ENCODE measurements at regions not wholly inside any gene's neighbourhood (a gene's known extent, or its start where the extent isn't known, plus 50 kb on each side); places are given as distances from the start of the nearest gene placed in this dataset.

DNA sequence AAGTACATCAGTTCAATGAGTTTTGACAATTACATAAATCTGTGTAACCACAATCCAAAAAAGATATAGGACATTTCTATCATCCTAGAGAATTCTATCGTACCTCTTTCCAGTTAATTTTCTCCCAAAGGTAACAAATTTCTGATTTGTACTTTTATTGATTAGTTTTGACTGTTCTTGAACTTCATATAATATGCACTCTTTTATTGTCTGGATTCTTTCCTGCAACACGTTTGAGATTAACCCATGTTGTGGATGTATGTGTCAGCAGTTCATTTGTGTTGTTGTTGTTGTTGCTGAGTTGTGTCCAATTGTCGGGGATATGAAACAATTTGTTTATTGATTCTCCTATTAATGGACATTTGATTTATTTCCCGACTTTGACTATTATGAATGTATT is 145.9 kb upstream of the WDR11 start:
- Histone ChIP-seq H3K79me2 (ENCODE audit: control insufficient read depth, low read length) (no peaks in the 10 kb centered on the region), H3K9me3 (ENCODE audit: control insufficient read depth, insufficient read depth, low read length) (no peaks in the 10 kb centered on the region), H3K36me3 (ENCODE audit: control insufficient read depth, low read length) (no peaks in the 10 kb centered on the region), H3K4me1 (ENCODE audit: control insufficient read depth, low read length) (no peaks in the 10 kb centered on the region), H3K4me2 (ENCODE audit: low read length) (no peak overlapping the region), H4K20me1 (ENCODE audit: control insufficient read depth, insufficient read depth, low read depth, low read length) (no peaks in the 10 kb centered on the region), H3K4me3 (ENCODE audit: low read length) (no peak overlapping the region), H3K27me3 (ENCODE audit: control insufficient read depth, low read length) (no peaks in the 10 kb centered on the region), H3F3A (ENCODE audit: control insufficient read depth, insufficient read depth) (no peaks in the 10 kb centered on the region), H3K9me2 (replicated peaks; ENCODE audit: control insufficient read depth, low read length) (no peaks in the 10 kb centered on the region), H3K27ac (ENCODE audit: low read depth, low read length) (no peak overlapping the region)
- no peak for TF ChIP-seq EZH2phosphoT487 (IDR thresholded peaks at IDR 0.05; ENCODE audit: borderline replicate concordance, low read length)
- TF ChIP-seq, protein P1, sequence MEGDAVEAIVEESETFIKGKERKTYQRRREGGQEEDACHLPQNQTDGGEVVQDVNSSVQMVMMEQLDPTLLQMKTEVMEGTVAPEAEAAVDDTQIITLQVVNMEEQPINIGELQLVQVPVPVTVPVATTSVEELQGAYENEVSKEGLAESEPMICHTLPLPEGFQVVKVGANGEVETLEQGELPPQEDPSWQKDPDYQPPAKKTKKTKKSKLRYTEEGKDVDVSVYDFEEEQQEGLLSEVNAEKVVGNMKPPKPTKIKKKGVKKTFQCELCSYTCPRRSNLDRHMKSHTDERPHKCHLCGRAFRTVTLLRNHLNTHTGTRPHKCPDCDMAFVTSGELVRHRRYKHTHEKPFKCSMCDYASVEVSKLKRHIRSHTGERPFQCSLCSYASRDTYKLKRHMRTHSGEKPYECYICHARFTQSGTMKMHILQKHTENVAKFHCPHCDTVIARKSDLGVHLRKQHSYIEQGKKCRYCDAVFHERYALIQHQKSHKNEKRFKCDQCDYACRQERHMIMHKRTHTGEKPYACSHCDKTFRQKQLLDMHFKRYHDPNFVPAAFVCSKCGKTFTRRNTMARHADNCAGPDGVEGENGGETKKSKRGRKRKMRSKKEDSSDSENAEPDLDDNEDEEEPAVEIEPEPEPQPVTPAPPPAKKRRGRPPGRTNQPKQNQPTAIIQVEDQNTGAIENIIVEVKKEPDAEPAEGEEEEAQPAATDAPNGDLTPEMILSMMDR (IDR thresholded peaks at IDR 0.05; ENCODE audit: low read depth, low read length, poor library complexity, severe bottlenecking), result no peak

DNA sequence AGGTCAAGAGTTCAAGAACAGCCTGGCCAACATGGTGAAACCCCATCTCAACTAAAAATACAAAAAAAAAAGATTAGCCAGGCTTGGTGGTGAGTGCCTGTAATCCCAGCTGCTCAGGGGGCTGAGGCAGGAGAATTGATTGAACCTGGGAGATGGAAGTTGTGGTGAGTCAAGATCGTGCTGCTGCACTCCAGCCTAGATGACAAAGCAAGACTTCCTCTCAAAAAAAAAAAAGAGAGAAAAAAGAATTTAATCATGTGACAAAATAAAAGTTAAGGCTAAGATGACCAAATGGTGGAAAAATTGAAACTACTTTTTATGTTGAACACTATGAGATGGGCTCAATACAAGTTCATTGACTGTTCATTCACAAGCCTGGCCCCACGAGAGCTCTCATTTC is 141.1 kb upstream of the WDR11 start:
- no peaks in the 10 kb centered on the region for H3K9me2 ChIP-seq (replicated peaks; ENCODE audit: control insufficient read depth, low read length)
- H3K27ac ChIP-seq (ENCODE audit: low read depth, low read length), result no peak overlapping the region
- no peaks in the 10 kb centered on the region for H3K9me3 ChIP-seq (ENCODE audit: control insufficient read depth, insufficient read depth, low read length)
- no peaks in the 10 kb centered on the region for H3F3A ChIP-seq (ENCODE audit: control insufficient read depth, insufficient read depth)
- H3K4me2 ChIP-seq (ENCODE audit: low read length), result no peak overlapping the region
- H3K36me3 ChIP-seq (ENCODE audit: control insufficient read depth, low read length), result no peaks in the 10 kb centered on the region
- no peaks in the 10 kb centered on the region for H3K27me3 ChIP-seq (ENCODE audit: control insufficient read depth, low read length)
- H3K4me3 ChIP-seq (ENCODE audit: low read length), result no peak overlapping the region
- H3K79me2 ChIP-seq (ENCODE audit: control insufficient read depth, low read length), result no peaks in the 10 kb centered on the region
- H3K4me1 ChIP-seq (ENCODE audit: control insufficient read depth, low read length), result no peaks in the 10 kb centered on the region
- H4K20me1 ChIP-seq (ENCODE audit: control insufficient read depth, insufficient read depth, low read depth, low read length), result no peaks in the 10 kb centered on the region
- no peak for TF ChIP-seq EZH2phosphoT487 (IDR thresholded peaks at IDR 0.05; ENCODE audit: borderline replicate concordance, low read length)
- TF ChIP-seq, protein P1 (IDR thresholded peaks at IDR 0.05; ENCODE audit: low read depth, low read length, poor library complexity, severe bottlenecking), result no peak

DNA sequence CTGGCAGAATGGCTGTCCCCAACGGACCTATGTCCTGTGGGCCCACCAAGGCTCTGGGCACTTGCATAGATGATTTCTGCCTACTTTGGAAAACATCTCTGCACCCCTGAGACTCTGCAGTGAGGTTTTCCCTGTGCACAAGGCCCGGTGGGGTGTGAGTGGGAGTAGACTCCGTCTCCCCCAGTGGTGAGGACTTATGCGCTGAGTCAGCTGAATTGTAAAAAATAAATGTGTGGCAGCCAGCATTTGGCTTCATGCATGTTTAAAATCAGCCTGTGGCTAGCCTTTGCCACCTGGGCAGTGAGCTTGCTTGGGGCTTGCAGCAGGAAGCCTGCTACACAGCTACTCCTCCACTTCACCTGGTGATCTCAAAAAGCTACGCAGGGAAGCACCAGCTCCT is 139.3 kb upstream of the WDR11 start:
- Histone ChIP-seq H3K9me3 (ENCODE audit: control insufficient read depth, insufficient read depth, low read length) (no peaks in the 10 kb centered on the region), H4K20me1 (ENCODE audit: control insufficient read depth, insufficient read depth, low read depth, low read length) (no peaks in the 10 kb centered on the region), H3K4me1 (ENCODE audit: control insufficient read depth, low read length) (no peaks in the 10 kb centered on the region), H3K9me2 (replicated peaks; ENCODE audit: control insufficient read depth, low read length) (no peaks in the 10 kb centered on the region), H3K36me3 (ENCODE audit: control insufficient read depth, low read length) (no peaks in the 10 kb centered on the region), H3F3A (ENCODE audit: control insufficient read depth, insufficient read depth) (no peaks in the 10 kb centered on the region), H3K27ac (ENCODE audit: low read depth, low read length) (no peak overlapping the region), H3K4me2 (ENCODE audit: low read length) (no peak overlapping the region), H3K79me2 (ENCODE audit: control insufficient read depth, low read length) (no peaks in the 10 kb centered on the region), H3K27me3 (ENCODE audit: control insufficient read depth, low read length) (no peaks in the 10 kb centered on the region), H3K4me3 (ENCODE audit: low read length) (no peak overlapping the region)
- no peak for TF ChIP-seq EZH2phosphoT487 (IDR thresholded peaks at IDR 0.05; ENCODE audit: borderline replicate concordance, low read length)

DNA sequence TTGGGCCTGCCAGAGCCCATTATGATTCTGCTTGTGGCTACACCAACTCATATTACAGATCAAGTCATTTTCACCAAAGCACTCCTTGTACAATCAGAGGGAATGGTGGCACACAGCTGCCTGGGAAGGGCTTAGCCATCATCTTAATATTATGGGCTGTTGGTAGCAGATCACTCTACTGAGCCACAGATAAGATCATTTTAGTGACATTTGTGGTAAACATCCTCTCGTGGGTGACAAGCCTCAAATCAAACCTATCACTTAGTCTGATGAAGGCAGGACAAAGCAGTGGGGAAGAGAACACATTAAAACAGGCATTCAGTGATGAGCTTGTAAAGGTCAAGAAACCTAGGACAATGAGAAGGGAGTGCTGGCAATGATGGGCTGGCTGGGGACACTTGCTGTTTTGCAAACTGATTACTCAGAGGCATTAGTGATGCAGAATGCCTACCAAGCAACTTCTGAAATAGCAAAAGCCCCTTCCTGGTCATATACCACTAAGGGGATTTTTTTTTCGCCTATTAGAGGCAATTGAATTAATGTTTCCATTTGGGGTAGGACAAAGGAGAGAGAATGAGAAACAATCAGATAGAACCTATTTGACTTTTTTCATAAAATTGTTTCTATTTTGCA is 137.5 kb upstream of the WDR11 start:
- Histone ChIP-seq H3F3A (ENCODE audit: control insufficient read depth, insufficient read depth) (no peaks in the 10 kb centered on the region), H3K4me3 (ENCODE audit: low read length) (no peak overlapping the region), H3K27me3 (ENCODE audit: control insufficient read depth, low read length) (no peaks in the 10 kb centered on the region), H3K9me2 (replicated peaks; ENCODE audit: control insufficient read depth, low read length) (no peaks in the 10 kb centered on the region), H3K27ac (ENCODE audit: low read depth, low read length) (no peak overlapping the region), H3K4me2 (ENCODE audit: low read length) (no peak overlapping the region), H3K79me2 (ENCODE audit: control insufficient read depth, low read length) (no peaks in the 10 kb centered on the region), H3K4me1 (ENCODE audit: control insufficient read depth, low read length) (no peaks in the 10 kb centered on the region), H4K20me1 (ENCODE audit: control insufficient read depth, insufficient read depth, low read depth, low read length) (no peaks in the 10 kb centered on the region), H3K36me3 (ENCODE audit: control insufficient read depth, low read length) (no peaks in the 10 kb centered on the region), H3K9me3 (ENCODE audit: control insufficient read depth, insufficient read depth, low read length) (no peaks in the 10 kb centered on the region; the same call in 1 of the 2 replicates)
- TF ChIP-seq, protein P1 (IDR thresholded peaks at IDR 0.05; ENCODE audit: low read depth, low read length, poor library complexity, severe bottlenecking), result no peak
- TF ChIP-seq EZH2phosphoT487 (IDR thresholded peaks at IDR 0.05; ENCODE audit: borderline replicate concordance, low read length), result no peak

All from DOHH2 (cell line).